ENCODE measurements at regions not wholly inside any gene's neighbourhood (a gene's known extent, or its start where the extent isn't known, plus 50 kb on each side); places are given as distances from the start of the nearest gene placed in this dataset.

DNA sequence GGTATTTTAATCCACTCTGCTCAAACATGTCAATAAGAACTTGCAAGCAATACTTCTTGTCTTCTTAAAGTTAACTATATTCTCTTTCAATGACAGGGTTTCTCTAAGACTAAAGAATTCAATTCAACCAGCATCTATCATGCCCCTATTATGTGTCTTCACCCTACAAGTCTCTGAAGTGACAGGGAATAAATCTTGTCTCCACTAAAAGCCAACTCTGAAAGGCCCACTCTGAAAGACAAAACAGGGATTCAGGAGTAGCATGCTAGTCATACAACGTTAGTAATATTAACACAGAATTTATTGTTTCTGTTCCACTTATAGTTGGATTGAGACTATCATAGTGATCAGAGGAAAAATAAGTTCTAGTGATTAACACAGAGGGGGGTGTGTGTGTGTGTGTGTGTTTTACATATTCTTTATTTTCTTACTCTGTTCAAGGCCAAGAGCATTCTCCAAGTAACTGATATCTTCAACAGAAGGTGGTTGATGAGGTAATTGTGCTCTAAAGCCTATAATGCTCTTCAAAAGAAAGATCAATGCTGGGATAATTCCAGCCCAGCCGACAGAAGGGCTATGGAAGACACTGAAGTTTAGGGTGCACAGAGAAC, 122.4 kb upstream of the DCLK2 start:
- no peak for TF ChIP-seq FOXK2 (IDR thresholded peaks at IDR 0.05)
- TF ChIP-seq, protein P1, sequence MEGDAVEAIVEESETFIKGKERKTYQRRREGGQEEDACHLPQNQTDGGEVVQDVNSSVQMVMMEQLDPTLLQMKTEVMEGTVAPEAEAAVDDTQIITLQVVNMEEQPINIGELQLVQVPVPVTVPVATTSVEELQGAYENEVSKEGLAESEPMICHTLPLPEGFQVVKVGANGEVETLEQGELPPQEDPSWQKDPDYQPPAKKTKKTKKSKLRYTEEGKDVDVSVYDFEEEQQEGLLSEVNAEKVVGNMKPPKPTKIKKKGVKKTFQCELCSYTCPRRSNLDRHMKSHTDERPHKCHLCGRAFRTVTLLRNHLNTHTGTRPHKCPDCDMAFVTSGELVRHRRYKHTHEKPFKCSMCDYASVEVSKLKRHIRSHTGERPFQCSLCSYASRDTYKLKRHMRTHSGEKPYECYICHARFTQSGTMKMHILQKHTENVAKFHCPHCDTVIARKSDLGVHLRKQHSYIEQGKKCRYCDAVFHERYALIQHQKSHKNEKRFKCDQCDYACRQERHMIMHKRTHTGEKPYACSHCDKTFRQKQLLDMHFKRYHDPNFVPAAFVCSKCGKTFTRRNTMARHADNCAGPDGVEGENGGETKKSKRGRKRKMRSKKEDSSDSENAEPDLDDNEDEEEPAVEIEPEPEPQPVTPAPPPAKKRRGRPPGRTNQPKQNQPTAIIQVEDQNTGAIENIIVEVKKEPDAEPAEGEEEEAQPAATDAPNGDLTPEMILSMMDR (IDR thresholded peaks at IDR 0.05 in 2 of 3, conservative IDR thresholded peaks at IDR 0.05 in 1 of 3; ENCODE audit: control insufficient read depth in 2 of 3, extremely low read depth in 1 of 3, insufficient read depth in 1 of 3, low read depth in 3 of 3, low read length in 3 of 3): no peak

Measured in GM12878 (cell line).